ENCODE measurements at regions not wholly inside any gene's neighbourhood (a gene's known extent, or its start where the extent isn't known, plus 50 kb on each side); places are given as distances from the start of the nearest gene placed in this dataset.
A peak's percentile ranks its signal among the peaks of the same experiment; 100 is the strongest.

DNA sequence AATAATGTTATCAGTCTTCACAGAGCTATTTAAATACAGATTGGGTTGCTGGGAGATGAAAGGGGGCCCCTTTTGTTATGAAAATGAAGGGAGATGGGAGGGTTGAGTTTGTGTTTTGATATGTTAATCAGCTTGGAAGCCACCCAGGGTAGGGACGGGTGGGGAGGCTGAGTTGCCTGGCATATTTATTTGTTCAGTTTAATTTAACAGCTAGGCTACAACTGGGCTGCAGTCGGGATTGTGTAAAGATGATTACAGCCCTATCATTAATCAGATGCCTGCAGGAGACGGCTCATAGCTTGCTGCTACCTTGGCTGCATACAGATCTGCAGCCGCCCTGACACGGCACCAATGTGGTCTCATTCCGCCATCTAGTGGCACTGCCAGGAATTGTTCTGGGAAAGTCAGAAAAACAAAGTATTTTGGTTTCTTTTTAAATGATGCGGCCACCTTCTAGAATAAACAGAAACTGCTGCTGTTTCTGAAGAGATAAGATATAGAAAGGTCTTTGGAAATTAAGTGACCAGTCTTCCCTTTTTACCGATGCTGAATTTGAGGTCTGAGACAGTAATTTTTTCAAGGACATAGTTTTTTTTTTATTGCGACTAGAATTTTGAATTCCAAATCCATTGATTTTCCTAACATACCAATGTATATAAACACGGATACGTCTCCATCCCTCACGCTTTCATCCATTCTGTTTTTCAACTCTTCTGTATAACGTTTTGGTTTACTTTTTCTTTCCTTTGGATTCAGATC is 458.0 kb upstream of the ASIC2 start:
- ATAC-seq, result peak; percentile 96

DNA sequence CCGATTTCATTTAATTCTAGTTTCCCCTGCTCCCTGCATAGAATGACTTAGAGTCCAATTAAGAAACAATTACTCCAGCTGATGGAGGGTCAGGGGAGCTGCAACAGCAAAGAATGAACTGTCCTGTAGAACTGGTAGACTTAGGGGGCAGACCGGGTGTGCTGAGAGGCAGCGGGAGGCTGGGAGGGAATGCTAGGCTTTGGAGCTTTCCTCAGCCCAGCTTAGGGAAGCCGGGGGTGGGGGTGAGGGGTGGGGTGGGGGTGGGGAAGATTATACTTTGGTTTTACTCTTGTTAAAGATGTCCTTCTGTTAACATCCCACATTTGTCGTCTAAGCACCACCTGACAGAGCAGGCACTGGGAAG is 458.6 kb upstream of the ASIC2 start:
- no peak for ATAC-seq

More for the DNA sequence above, 458.0 kb upstream of the ASIC2 start:
- TF ChIP-seq ISL1 (CRISPR knock-in tag; IDR thresholded peaks at IDR 0.05), result no peak
- TF ChIP-seq, protein P1, sequence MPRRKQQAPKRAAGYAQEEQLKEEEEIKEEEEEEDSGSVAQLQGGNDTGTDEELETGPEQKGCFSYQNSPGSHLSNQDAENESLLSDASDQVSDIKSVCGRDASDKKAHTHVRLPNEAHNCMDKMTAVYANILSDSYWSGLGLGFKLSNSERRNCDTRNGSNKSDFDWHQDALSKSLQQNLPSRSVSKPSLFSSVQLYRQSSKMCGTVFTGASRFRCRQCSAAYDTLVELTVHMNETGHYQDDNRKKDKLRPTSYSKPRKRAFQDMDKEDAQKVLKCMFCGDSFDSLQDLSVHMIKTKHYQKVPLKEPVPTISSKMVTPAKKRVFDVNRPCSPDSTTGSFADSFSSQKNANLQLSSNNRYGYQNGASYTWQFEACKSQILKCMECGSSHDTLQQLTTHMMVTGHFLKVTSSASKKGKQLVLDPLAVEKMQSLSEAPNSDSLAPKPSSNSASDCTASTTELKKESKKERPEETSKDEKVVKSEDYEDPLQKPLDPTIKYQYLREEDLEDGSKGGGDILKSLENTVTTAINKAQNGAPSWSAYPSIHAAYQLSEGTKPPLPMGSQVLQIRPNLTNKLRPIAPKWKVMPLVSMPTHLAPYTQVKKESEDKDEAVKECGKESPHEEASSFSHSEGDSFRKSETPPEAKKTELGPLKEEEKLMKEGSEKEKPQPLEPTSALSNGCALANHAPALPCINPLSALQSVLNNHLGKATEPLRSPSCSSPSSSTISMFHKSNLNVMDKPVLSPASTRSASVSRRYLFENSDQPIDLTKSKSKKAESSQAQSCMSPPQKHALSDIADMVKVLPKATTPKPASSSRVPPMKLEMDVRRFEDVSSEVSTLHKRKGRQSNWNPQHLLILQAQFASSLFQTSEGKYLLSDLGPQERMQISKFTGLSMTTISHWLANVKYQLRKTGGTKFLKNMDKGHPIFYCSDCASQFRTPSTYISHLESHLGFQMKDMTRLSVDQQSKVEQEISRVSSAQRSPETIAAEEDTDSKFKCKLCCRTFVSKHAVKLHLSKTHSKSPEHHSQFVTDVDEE (CRISPR knock-in tag; IDR thresholded peaks at IDR 0.05), result no peak
- TF ChIP-seq POU6F1 (CRISPR knock-in tag; IDR thresholded peaks at IDR 0.05; ENCODE audit: borderline replicate concordance, low read depth), result no peak
- TF ChIP-seq CREB5 (CRISPR knock-in tag; IDR thresholded peaks at IDR 0.05; ENCODE audit: low read depth), result no peak
- TF ChIP-seq ZNF8 (CRISPR knock-in tag; IDR thresholded peaks at IDR 0.05), result no peak
- TF ChIP-seq OSR1 (CRISPR knock-in tag; IDR thresholded peaks at IDR 0.05), result no peak
- no peak for TF ChIP-seq BACH2 (CRISPR knock-in tag; IDR thresholded peaks at IDR 0.05; ENCODE audit: borderline replicate concordance)
- no peak for TF ChIP-seq ZNF565 (CRISPR knock-in tag; conservative IDR thresholded peaks at IDR 0.05; ENCODE audit: low read depth)
- TF ChIP-seq, protein P2, sequence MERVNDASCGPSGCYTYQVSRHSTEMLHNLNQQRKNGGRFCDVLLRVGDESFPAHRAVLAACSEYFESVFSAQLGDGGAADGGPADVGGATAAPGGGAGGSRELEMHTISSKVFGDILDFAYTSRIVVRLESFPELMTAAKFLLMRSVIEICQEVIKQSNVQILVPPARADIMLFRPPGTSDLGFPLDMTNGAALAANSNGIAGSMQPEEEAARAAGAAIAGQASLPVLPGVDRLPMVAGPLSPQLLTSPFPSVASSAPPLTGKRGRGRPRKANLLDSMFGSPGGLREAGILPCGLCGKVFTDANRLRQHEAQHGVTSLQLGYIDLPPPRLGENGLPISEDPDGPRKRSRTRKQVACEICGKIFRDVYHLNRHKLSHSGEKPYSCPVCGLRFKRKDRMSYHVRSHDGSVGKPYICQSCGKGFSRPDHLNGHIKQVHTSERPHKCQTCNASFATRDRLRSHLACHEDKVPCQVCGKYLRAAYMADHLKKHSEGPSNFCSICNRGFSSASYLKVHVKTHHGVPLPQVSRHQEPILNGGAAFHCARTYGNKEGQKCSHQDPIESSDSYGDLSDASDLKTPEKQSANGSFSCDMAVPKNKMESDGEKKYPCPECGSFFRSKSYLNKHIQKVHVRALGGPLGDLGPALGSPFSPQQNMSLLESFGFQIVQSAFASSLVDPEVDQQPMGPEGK (CRISPR knock-in tag; IDR thresholded peaks at IDR 0.05; ENCODE audit: borderline replicate concordance), result no peak
- no peak for TF ChIP-seq GLIS3 (CRISPR knock-in tag; IDR thresholded peaks at IDR 0.05)
- TF ChIP-seq ZFP3 (CRISPR knock-in tag; IDR thresholded peaks at IDR 0.05), result no peak
- TF ChIP-seq TOX (CRISPR knock-in tag; IDR thresholded peaks at IDR 0.05; ENCODE audit: borderline replicate concordance), result no peak
- TF ChIP-seq TCF4 (CRISPR knock-in tag; IDR thresholded peaks at IDR 0.05; ENCODE audit: borderline replicate concordance), result no peak
- TF ChIP-seq ARNTL (CRISPR knock-in tag; IDR thresholded peaks at IDR 0.05; ENCODE audit: borderline replicate concordance, low read depth), result no peak
- TF ChIP-seq SNAI2 (CRISPR knock-in tag; IDR thresholded peaks at IDR 0.05), result no peak
- no peak for TF ChIP-seq ZC3H10 (CRISPR knock-in tag; IDR thresholded peaks at IDR 0.05)
- TF ChIP-seq ZNF70 (CRISPR knock-in tag; IDR thresholded peaks at IDR 0.05), result no peak
- no peak for TF ChIP-seq CSDC2 (CRISPR knock-in tag; IDR thresholded peaks at IDR 0.05)

GRCh38 chr17:33753452-33753851 is 460.4 kb upstream of the ASIC2 start:
- TF ChIP-seq ZFP30 (CRISPR knock-in tag; IDR thresholded peaks at IDR 0.05) (no peak), ZNF565 (CRISPR knock-in tag; conservative IDR thresholded peaks at IDR 0.05; ENCODE audit: low read depth) (no peak), ESRRG (CRISPR knock-in tag; IDR thresholded peaks at IDR 0.05) (no peak), RARB (CRISPR knock-in tag; IDR thresholded peaks at IDR 0.05) (no peak), GLIS3 (CRISPR knock-in tag; IDR thresholded peaks at IDR 0.05) (no peak), PPARA (CRISPR knock-in tag; IDR thresholded peaks at IDR 0.05; ENCODE audit: borderline replicate concordance) (no peak), ZFP3 (CRISPR knock-in tag; IDR thresholded peaks at IDR 0.05) (no peak), SNAI2 (CRISPR knock-in tag; IDR thresholded peaks at IDR 0.05) (no peak), ISL1 (CRISPR knock-in tag; IDR thresholded peaks at IDR 0.05) (no peak), CSDC2 (CRISPR knock-in tag; IDR thresholded peaks at IDR 0.05) (no peak), BACH2 (CRISPR knock-in tag; IDR thresholded peaks at IDR 0.05; ENCODE audit: borderline replicate concordance) (no peak), ZC3H10 (CRISPR knock-in tag; IDR thresholded peaks at IDR 0.05) (no peak), ZNF70 (CRISPR knock-in tag; IDR thresholded peaks at IDR 0.05) (no peak), POU6F1 (CRISPR knock-in tag; IDR thresholded peaks at IDR 0.05; ENCODE audit: borderline replicate concordance, low read depth) (no peak)

More for the DNA sequence above, 458.6 kb upstream of the ASIC2 start:
- no peak for TF ChIP-seq ZNF8 (CRISPR knock-in tag; IDR thresholded peaks at IDR 0.05)

More at GRCh38 chr17:33753452-33753851, 460.4 kb upstream of the ASIC2 start:
- no peak for ATAC-seq
